AG04450 (cell line): ENCODE measurements at regions not wholly inside any gene's neighbourhood (a gene's known extent, or its start where the extent isn't known, plus 50 kb on each side); places are given as distances from the start of the nearest gene placed in this dataset.

Experiments
- CTCF ChIA-PET: fragments of 300-600, 350-600 bp; formaldehyde crosslinking; extraction: SDS; loops from one replicate; lab custom pipeline; 2022; ENCODE audit warnings: antibody characterized with exemption, inconsistent platforms; lab: Charles Lee
- POLR2A ChIA-PET: fragments of 350-600 bp; formaldehyde crosslinking; extraction: SDS; loops from one replicate; lab custom pipeline; 2021; ENCODE audit warnings: antibody characterized with exemption, inconsistent platforms; lab: Yijun Ruan, JAX
- DNase-seq: peaks from one replicate; pipeline ENCODE4 v3.0.0-alpha.2; 2011; ENCODE audit warnings: low read depth, low spot score
- H3K27ac ChIP-seq: one replicate; pipeline ENCODE4 v1.5.1; 2012; ENCODE audit warnings: low read depth, low read length, control low read depth
- H3K27me3 ChIP-seq: one replicate; pipeline ENCODE4 v1.6.0; 2012; ENCODE audit warnings: low read length; ENCODE audit not compliant: control insufficient read depth, insufficient read depth
- H3K4me3 ChIP-seq: 2 replicates; pipeline ENCODE4 v1.5.1; 2011; ENCODE audit warnings: mild to moderate bottlenecking, low read depth, low read length, control low read depth
- H3K9me3 ChIP-seq: 2 replicates; pipeline ENCODE4 v1.5.1; 2012; ENCODE audit warnings: low read length; ENCODE audit not compliant: control insufficient read depth, insufficient read depth
- TF ChIP-seq, protein P1 (sequence below): IDR thresholded peaks from 2 replicates; pipeline ENCODE4 v1.5.1; 2011; ENCODE audit warnings: low read depth, low read length, control low read depth, inconsistent platforms

DNA sequence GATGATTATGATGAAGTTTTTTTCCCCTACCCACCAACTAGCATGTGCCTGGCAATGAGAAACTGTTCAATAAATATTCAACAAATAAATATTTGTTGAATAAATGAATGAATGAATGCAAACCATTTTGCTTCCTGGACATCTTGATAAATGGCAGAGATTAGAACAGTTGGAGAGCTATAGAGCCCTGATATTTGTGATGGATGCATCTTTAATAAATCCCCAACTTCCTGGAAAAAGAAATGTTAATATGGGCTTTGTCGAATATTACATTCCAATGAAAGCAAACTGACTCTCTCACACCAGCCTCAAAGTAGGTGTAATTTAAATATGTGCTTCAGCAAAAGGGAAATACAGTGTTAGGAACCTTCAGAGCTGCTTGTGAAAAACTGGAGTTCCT is 419.7 kb downstream of the MID1IP1 start:
- H3K4me3 ChIP-seq = no peak overlapping the region
- DNase-seq = no peak
- H3K27ac ChIP-seq = no peak overlapping the region
- H3K9me3 ChIP-seq = no peaks in the 10 kb centered on the region
- ChIA-PET POLR2A (no interaction called here), CTCF (no interaction called here)
- TF ChIP-seq, protein P1, sequence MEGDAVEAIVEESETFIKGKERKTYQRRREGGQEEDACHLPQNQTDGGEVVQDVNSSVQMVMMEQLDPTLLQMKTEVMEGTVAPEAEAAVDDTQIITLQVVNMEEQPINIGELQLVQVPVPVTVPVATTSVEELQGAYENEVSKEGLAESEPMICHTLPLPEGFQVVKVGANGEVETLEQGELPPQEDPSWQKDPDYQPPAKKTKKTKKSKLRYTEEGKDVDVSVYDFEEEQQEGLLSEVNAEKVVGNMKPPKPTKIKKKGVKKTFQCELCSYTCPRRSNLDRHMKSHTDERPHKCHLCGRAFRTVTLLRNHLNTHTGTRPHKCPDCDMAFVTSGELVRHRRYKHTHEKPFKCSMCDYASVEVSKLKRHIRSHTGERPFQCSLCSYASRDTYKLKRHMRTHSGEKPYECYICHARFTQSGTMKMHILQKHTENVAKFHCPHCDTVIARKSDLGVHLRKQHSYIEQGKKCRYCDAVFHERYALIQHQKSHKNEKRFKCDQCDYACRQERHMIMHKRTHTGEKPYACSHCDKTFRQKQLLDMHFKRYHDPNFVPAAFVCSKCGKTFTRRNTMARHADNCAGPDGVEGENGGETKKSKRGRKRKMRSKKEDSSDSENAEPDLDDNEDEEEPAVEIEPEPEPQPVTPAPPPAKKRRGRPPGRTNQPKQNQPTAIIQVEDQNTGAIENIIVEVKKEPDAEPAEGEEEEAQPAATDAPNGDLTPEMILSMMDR = no peak
- H3K27me3 ChIP-seq = no peaks in the 10 kb centered on the region

DNA sequence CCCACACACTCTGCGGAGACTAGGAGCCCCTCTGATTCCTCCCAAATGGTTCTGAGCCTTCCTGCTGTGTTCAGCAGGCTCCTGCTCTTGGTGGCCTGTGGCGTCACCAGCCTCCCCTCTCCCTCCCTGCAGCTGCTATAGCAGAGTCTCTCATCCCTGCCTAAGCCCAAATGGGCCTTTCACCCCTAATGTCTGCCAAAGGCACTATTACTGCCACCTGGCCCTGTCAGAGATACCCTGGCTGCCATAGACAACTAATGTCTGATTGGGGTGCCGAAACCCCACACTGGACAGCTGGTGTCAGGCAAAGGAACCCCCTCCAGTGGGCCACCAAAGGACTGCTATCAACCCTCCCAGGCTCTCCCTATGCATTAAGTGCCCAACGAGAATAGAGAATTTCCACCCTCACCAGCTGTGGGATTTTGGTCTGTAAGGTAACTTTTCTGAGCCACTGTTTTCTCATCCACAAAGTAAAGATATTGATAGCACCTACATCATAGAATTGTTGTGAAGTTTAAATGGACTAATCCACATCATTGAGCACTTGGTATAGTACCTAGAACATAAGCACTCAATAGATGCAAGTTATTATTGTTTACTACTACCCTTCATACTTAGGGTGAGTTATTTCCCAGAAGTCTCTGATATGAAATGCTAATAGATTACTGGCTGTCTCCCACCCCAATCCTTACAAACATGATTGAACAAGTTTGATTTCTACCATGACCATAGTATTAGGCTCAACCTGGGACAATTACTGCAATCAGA is 421.3 kb downstream of the MID1IP1 start:
- no peak overlapping the region for H3K4me3 ChIP-seq
- CTCF ChIA-PET = no interaction called here
- POLR2A ChIA-PET = no interaction called here
- no peak overlapping the region for H3K27ac ChIP-seq
- H3K9me3 ChIP-seq = no peaks in the 10 kb centered on the region
- no peak for DNase-seq
- no peaks in the 10 kb centered on the region for H3K27me3 ChIP-seq
- TF ChIP-seq, protein P1 = no peak

DNA sequence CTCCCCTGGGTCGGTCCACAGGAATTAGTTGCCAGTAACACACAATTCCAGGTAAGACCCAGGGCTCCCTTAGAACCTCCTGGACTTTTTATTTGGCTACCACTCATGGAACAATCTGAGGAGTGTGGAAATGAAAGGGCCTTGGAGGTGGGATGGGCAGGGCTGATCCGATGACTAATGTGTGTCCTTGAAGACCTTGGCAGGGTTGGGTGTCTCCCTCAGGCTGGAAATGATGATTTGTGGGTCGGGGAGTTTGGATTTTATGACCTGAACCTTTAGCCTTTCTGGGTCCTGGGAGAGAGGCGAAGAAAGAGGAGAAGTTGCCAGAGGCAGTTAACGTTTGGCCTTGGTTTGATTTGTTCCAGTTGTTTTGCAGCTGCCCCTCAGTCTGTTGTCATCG is 425.0 kb downstream of the MID1IP1 start:
- TF ChIP-seq, protein P1 = no peak
- Histone ChIP-seq H3K27me3 (no peaks in the 10 kb centered on the region), H3K9me3 (no peaks in the 10 kb centered on the region), H3K4me3 (no peak overlapping the region), H3K27ac (no peak overlapping the region)
- CTCF ChIA-PET = no interaction called here
- POLR2A ChIA-PET = no interaction called here
- no peak for DNase-seq

DNA sequence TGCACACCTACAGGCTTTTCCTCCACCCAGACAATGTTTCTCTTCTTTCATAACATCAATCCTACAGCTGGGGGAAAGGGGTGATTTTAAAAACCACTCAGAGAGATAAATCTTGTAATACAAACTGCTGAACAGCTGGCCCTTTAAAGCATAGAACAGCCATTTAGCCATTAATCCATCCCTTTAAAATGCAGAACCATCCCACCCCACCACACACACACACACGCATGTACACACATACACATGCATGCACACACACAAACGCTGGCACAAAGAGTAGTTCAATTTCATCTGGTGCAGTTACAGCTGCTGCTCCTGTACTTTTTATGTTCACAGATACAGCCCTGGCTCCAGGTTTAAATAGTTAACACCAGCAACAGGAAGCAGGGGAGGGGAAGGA is 426.1 kb downstream of the MID1IP1 start:
- H3K4me3 ChIP-seq = no peak overlapping the region
- H3K9me3 ChIP-seq = no peaks in the 10 kb centered on the region
- no peak for DNase-seq
- no peaks in the 10 kb centered on the region for H3K27me3 ChIP-seq
- no peak overlapping the region for H3K27ac ChIP-seq
- TF ChIP-seq, protein P1 = no peak
- POLR2A ChIA-PET = no interaction called here
- CTCF ChIA-PET = no interaction called here

DNA sequence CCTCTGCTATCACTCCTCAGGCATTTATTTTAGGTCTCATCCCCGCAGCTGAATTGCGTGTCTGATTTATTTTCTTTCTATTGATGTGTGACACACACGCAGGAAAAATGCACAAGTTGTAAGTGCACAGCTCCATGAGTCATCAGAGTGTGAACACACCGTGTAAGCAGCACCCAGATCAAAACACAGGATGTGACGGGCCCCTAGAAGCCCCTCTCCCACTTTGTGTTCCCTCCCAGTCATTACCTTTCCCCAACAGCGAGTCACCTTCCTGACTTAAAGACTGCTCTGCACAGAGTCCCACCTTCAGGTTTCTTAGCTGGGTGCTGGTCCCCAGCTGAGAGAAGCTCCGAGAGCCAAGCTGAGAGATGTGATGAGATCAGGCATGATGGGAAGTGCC is 436.7 kb downstream of the MID1IP1 start:
- TF ChIP-seq, protein P1 = no peak
- POLR2A ChIA-PET = no interaction called here
- CTCF ChIA-PET = no interaction called here
- no peak overlapping the region for H3K4me3 ChIP-seq
- DNase-seq = no peak
- no peak overlapping the region for H3K27ac ChIP-seq
- no peaks in the 10 kb centered on the region for H3K27me3 ChIP-seq
- H3K9me3 ChIP-seq = no peaks in the 10 kb centered on the region
